Islet precursor cell (in vitro differentiated cells): ENCODE measurements at regions not wholly inside any gene's neighbourhood (a gene's known extent, or its start where the extent isn't known, plus 50 kb on each side); places are given as distances from the start of the nearest gene placed in this dataset.

Source experiments
- DNase-seq: peaks from one replicate; pipeline ENCODE4 v3.0.0-alpha.2; 2018

DNA sequence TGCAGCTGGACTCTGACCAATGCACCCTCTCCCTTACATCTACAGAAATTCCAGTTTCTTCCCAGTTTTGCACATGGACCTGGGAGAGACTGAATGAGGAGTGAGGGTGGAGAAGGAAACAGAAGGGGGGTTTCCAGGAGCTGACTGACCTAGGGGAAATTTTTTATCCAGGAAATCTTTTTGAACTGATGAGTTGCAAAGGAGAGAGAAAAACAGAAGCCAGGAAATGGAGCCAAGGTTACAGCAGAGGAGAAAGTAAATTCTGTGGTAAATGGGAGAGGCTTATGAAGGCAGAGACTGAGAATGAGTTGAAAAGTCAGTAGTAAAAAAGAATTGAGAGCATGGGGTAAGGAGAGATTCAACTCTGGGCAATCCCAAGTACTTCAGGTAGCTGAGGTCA lies 192.8 kb downstream of the SMIM20 start:
- DNase-seq, result no peak

DNA sequence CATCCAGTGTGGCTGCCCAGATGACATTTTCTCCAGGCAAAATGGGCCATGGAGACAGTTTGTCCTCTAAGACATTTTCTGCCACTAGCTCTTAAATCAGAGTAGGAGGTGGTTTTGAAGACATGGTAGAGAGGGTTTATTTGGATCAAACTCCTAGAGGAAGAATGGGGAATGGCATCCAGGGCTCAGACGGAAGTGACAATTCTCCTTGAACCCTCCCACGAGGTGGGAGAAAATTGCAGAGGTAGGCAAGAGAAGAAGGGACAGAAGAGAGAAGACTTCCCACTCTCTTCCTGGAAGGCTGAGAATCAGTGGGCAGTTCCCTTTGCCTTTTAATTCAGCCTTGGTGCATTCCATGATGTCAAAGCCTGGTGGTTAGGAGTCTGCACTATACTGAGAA lies 194.0 kb downstream of the SMIM20 start:
- DNase-seq, result no peak

DNA sequence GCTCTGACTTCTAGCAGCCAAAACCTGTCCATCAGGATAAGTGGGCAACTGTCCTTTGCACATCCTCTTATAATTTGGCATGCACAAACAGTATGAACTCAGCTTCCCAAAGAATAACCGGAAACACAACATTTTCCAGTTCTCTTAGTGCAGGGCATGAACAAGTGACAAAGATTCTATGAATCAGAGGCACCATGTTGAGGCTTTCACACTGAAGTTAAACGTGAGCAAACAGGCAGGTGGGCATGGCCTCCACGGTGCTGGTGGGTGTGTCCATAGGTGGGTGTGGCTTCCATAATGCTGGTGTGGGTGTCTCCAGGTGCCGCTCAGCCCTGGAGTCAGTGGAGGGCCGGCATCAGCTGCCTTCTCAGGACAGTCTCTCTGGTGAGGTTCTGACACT lies 196.5 kb downstream of the SMIM20 start:
- no peak for DNase-seq

DNA sequence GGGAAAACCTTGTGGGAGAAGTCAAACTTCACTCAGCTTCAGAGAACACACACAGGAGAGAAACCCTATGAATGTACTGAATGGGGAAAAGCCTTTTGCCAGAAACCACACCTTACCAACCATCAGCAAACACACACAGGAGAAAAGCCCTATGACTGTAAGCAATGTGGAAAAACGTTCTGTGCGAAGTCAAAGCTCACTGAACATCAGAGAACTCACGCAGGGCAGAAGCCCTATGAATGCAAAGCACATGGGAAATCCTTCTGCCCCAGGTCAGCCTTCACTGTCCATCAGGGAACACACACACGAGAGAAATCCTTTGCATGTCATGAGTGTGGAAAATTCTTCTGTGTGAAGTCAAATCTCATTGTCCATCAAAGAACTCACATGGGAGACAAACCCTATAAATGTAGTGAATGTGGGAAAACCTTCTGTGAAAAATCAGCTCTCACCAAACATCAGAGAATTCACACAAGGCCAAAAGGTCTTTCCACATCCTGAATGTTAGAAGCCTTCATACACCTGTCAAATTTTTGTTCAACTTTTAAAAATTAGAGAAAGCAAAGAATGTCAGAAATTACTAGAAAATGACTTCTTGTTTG lies 199.4 kb downstream of the SMIM20 start:
- DNase-seq, result no peak

DNA sequence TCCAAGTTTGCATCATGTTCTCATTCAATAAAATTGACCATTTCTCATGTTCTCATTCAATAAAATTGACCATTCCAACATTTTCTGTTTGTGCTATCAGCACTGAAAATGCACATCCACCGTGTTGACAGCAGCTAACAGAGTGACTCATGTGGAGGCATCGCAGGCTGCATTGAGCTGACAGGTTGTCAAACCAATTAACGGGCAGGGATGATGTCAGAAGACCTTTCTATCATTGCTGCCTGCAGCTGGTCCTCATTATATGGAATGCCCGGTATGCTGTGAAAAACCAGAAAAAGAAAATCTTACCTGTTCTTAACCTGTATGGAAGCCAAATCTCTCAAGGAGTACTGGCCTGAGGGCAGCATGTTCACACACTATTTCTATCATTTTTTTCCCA lies 202.0 kb downstream of the SMIM20 start:
- DNase-seq, result peak; percentile 62

DNA sequence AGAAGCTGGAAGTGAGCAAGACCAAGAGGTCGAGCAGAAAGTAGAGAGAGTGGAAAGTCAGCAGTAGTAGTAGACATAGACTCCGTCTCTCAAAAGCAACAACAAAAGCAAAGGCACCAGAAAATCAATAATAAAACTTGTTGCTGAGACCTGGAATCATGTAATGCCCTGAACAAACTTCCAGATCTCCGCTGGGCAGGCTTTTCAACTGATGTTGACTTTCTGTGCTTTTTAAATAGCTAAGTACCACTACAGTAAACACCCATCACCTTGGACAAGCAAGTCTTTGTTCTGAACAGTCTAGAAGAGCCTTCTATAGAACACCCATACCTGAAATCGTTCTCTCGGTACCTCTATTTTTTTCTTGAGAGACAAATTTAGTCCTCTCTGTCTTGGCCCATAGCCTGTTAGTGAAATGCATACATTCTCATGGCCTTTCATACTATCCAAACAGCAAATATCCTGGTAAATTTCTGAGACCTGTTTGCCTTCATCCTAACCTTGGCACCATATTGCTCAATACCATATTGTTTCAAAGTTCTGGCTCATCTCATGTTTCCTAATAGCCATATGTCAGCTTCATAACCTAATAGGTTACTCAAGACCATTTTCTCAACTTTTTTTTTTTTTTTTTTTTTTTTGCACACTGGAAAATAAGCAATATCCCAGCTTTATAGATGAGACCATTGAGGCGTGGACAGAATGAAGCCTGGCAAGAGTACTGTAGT lies 200.6 kb upstream of the RBPJ start:
- DNase-seq, result no peak

DNA sequence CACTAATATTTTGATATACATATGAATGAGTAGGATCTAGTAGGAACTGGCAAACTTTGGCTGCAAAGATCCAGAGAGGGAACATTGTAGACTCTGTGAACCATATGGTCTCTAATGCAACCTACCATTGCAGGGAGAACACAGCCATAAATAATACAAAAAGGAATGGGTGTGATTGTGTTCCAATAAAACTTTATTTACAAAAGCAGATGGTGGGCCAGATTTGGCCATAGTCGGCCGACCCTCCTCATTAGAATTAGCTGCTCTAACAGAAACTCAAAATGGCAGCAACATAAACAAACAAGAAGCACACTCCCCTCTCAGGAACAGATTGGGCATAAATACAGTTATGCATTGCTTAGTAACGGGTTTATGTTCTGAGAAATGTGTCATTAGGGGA lies 198.1 kb upstream of the RBPJ start:
- DNase-seq, result no peak

DNA sequence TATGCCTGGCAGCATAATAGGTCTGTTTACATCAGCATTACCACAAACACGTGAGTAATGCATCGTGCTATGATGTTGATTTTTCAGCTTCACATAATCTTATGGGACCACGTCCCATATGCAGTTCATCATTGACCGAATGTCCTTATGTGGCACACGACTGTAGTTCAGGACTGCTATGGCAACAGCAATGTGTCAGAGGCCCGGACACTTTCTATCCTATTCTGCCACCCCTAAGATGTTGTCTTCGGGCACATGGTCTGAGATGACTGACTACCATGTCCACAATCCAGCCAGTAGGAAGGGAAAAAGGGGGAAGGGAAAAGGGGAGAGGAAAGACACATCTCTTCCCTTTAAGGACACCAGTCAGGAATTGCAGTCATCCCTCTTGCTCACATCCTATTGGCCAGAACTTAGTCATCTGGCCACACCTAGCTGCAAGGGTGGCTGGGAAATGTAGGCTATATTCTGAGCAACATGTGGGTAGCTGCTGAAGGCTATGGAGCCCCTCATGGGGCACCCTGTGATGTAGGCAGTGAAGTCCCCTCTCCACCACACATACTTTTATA lies 196.0 kb upstream of the RBPJ start:
- no peak for DNase-seq

DNA sequence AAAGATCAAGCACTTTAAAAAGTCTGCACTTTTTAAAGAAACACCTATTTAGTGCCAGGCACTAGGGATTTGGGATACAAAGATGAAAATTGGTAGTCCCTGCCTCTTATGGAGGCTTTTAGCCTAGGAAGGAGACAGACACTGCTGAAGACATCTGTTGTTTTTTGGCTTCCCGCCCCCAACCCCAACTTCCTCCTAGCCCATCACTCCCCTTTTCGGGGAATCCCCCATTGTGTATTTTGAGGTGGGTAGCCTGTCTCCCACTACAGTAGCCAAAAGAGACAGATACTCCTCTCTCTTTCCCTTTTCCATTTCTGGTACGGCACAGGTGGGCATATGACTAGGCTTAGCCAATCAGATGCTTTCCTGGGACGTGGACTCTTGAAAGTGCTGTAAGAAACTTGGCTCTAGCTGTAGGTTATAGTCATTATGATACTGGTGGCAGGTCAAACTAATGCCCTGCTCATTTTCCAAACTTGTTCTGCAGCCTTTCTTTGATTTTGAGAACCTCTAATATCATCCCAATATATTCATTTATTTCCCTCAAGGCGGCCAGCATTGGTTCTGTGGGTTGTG lies 194.6 kb upstream of the RBPJ start:
- no peak for DNase-seq

DNA sequence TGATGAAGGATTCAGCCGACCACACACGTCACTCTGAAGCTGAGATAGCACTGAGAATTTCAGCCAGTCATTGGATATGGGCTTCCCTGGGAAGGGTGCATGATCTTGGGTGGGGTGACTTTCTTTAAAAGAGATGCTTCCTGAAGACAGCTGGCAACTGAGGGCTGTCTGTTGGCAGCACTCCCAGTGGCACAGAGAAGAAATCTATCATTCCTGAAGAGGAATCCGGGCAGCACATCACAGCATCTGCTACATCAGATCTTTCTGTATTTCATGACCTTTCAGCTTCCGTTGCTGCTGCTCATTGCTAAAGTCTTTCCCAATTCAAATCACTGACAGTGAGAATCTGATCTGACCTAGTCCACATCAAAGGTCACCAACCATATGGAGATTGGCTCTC lies 193.8 kb upstream of the RBPJ start:
- no peak for DNase-seq

DNA sequence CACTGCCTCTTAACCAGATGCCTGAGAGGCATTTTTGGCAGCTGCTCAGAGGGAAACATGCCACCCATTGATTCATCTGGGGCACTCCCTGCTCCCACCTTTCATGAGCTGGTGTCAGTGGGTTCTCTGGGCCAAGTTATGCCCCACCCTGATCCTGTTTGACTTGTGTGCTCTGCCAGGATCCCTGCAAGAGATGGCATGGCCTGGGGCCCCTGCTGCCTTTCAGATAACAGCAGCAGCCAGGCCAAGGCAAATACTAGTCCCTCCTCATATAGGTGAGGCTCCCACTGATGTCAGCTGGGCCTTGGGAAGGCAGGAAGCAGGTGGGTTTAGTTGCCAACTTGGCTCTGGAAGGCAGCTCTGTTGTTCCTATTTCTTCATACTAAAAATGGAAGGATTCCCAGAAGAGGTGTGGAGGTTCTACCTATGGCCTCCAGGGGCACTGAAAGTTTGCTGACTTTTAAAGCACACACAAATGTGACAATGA lies 192.9 kb upstream of the RBPJ start:
- DNase-seq, result no peak

DNA sequence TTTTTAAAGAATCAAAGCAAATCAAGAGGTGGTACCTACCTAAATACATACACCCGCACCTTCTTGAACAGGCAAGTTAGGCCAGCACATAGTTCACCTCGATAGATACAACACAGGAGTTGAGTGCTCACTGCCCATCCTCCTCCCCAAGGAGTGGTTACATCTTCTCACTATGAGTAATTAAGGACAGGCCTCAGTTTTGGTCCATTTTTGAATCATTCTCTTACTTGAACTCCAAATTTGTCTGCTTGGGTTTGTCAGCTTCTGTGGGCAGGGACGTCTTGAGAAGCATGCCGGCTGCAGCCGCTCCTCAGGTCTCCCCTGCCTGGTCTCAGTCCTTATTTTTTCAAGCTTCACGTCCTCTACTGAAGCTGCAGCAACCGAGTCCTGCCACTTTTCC lies 190.6 kb upstream of the RBPJ start:
- no peak for DNase-seq

DNA sequence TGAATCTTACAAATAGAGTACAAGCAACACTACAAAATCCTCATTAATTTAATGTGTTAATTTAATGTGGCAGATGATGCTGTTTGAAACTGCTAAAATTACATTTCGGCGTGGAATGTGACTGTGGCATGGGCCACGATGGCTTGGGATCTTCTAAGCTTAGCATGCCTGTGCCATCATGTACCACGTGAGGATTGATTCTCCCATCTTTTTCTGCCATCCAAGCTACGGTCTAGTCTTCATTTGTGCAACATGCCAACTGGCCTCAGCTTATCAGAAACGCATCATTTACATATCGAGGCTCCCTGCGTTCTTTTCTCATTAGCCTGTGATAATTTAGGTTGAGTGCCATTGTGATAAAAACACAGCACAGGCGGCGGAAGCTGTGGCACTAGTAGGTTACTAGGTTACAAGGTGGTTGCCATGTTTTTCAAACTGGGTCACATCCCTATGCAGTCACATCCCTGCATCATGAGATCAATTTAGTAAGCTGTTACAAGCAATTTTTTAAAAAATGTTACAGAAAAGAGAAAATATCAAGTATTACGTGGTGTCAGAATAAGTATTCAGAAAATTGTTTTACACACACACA lies 189.9 kb upstream of the RBPJ start:
- DNase-seq, result no peak

DNA sequence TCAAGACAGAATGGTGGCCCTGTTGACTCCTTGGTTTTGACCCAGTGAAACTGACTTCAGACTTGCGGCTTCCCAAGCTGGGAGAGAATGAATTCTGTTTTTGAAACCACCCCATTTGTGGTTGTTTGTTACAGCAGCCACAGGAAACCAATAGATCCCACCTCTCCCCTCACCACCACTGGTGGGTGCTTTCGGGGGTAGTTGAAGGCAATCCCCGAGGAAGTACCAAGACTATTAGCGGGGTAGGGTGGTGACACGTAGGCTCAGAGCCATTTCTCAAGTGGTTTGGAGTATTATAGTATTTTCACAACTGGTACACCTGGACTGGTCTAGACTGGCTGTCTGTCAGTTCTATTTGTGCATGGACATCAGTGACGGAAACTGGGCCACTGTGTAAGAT lies 189.1 kb upstream of the RBPJ start:
- no peak for DNase-seq

DNA sequence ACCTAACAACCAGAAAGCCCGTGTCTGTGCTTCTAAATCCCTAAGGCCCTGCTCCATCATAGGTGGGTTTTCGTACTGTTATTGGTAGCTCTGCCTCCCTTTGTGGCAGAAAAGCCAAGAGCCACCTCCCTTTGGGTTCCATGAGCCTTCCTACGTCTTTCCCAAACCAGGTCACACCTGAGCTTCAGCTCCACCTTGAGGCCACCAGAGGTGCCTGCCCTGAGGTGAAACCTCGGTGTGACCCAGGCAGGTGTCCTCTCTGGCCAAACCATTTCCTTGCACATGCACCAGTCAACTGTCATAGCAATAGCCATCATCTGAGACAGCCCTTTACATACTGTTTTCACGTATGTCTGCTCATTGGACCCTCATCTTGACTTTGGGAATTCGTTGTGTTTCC lies 188.0 kb upstream of the RBPJ start:
- no peak for DNase-seq

DNA sequence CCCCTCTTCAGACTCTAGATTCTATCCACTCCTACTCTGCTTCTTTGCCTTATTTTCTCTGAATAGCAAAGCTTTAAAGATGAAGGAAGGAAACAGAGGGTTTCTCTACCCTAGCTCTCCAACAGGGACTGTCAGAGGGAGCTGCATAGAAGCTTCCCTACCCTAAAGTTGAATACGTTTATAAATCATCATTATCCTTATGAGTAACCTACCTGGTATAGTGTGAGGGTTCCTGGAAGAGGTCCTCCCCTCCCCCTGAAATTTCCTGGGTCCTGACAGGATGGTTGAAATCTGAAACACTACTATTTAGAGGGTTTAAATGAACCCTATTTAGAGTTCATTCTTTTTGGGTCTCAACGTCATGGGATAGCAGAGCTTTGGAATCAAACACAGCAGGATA lies 187.0 kb upstream of the RBPJ start:
- DNase-seq, result no peak

DNA sequence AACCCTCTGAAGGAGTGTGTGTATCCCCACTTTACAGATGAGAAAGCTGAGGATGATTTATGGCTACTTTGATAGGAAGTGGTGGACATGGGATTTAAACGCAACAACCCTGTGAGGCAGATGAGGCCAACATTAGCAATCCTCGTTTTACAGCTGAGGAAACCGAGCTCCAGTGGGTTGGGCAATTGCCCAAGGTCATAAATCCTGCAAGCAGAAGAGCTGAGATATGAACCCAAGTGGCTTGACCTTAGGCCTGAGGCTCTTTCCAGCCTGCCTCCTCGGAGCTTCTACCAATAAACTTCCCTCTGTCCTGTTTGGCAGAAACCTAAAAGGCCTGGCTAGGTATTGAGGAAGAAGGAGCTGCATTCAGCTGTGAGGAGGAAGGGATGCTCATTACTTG lies 185.5 kb upstream of the RBPJ start:
- DNase-seq, result no peak

DNA sequence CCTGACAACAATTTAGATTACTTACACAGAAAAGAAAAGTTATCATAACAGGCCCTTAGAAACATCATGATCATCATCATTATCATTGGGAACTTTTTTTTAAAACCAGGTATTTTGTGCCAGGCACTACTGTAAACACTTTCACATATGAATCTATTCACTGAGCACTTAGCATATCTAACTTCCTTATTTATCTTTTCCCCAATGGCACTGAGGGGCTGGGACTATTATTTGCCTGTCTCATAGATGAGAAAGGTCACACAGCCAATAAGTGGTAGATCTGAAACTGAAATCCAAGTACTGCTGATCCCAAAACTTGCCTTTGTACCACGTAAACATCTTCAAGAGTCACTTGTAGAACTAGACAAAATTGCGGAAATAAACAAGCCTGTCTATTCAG lies 184.2 kb upstream of the RBPJ start:
- no peak for DNase-seq

DNA sequence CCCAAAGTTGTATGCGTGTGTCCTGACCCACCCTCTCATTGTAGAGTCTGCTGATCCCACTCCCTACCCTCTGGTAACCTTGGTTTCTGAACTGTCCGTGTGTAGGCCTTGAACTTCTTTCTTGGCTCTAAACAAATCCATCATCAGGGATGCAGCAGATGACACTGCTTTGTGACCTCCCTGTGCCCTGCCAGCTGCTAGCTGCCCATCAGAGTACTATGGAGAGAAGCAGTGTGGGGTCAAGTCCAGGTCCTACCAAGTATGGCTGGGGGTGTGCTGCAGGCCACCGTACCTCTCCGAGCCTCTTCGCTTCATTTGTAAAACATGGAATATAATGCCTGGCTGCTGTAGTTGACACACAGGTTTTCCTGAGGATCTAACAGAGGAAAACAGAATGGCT lies 183.5 kb upstream of the RBPJ start:
- DNase-seq, result no peak

DNA sequence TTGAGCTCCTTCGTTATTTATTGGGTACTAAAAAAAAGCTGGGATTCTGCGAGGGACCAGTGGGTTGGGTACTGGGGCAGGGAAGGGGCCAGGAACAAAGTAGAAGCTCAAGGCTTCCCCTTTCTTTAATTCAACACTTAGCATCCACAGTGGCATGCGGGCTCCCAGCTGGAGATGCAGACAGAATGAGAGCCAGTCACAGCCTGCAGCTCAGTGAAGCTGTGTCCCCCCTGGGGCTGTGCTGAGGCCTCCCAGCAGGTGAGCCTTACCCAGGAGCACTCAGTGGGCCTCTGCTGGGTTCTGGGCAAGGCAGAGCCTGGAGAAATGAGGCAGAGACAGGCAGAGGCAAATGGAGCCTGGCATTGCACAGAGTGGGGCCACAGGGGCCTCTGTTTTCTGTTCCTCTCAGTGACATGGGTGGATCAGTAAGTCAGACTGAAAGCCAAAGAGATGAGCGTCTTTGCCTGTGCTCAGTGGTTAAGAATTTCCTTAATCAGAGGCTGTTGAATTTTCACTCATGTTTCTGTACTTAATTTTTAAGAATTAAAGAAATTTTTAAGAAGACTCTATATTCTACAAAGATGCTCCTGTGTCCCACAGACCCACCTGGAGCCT lies 181.4 kb upstream of the RBPJ start:
- no peak for DNase-seq

DNA sequence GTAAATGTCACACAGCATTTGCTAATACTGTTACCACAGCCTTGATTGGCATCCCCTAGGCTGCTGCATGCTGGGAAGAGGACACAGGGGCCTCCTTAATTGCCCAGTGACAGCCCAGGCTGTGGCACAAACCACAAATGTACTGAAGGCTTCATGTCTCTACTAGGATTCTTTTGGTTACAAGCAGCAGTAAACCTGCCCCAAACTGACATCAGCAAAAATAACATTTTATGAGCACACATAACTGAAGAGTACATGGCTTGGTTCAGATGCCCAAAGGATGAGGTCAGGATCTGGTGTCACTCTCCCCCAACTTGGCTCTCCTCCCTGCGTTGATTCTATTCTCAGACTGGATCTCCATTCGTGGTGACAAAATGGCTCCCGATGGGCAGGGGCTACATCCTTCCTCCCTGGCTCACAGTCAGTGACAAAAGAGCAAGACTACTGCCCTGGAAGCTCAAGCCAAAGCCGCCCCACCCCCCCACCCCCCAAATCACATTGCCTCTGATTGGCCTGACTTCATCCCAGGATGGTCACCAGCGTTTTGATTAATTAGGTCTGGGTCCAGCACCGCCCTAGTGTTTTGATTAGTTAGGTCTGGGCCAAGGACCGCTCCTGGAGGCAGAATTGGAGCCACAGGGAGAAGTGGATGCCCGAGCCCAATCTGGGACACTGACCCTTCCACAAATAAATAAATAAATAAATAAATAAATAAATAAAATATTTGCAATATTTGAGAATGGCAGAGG lies 180.5 kb upstream of the RBPJ start:
- no peak for DNase-seq

DNA sequence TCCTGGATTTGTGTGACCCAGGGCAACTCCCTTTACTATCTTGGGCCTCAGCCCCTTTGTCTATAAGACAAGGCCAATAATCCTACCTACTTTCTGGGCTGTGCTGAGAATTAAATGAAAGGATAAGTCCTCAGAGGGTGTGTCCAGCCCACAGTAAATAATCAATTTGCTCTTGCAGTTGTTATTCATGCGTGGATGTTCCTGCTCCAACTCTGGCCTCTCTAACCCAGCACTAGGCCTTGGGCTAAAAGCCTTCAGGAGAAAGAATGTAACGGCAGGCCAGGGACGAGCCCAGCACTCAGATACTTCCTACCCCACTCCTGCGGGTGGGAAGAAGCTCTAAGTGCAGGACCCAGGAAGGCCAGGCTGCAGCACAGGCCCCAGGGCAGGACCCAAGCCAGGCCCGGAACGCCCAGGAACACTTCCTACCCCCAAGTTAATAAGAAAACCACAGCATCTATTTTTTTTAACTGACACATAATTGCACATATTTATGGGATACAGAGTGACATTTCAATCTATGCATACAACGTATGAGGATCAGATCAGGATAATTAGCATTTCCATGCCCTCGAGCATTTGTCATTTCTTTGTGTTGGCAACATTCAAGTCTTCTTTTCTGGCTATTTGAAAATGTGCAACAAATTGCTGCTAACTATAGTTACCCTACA lies 179.6 kb upstream of the RBPJ start:
- DNase-seq, result no peak
